PC-9 (cell line): ENCODE measurements at regions not wholly inside any gene's neighbourhood (a gene's known extent, or its start where the extent isn't known, plus 50 kb on each side); places are given as distances from the start of the nearest gene placed in this dataset.

Source experiments
- CTCF ChIP-seq: fragments of 200-600 bp; sonication (generic); conservative IDR thresholded peaks from 2 replicates; pipeline ENCODE4 v1.6.1; 2017; ENCODE audit warnings: mixed run types, antibody characterized with exemption, mild to moderate bottlenecking, moderate library complexity
- EZH2 ChIP-seq: fragments of 200-600 bp; sonication (generic); IDR thresholded peaks from 2 replicates; pipeline ENCODE4 v1.8.0; 2017; ENCODE audit warnings: antibody characterized with exemption, low read depth

GRCh38 chr5:106408570-106408969 lies 1262.2 kb downstream of the EFNA5 start:
- TF ChIP-seq CTCF: no peak
- TF ChIP-seq EZH2: no peak
